ENCODE measurements at regions not wholly inside any gene's neighbourhood (a gene's known extent, or its start where the extent isn't known, plus 50 kb on each side); places are given as distances from the start of the nearest gene placed in this dataset.

- no peak overlapping the region for H3K4me3 ChIP-seq
- H3K27me3 ChIP-seq: no peaks in the 10 kb centered on the region
- no peak for DNase-seq
- intact Hi-C loops (cut with DNase I): no loop called here
- no peaks in the 10 kb centered on the region for H3K4me1 ChIP-seq (ENCODE audit: insufficient read depth)
- no peak for TF ChIP-seq CTCF (IDR thresholded peaks at IDR 0.05)
- H3K27ac ChIP-seq: no peak overlapping the region
- 5 to 47% (median 11%) methylated on average over 4 of the region's 4 CpGs for WGBS, 3 donors
- H3K9me3 ChIP-seq: no peaks in the 10 kb centered on the region
- H3K36me3 ChIP-seq: no peaks in the 10 kb centered on the region
Measured at GRCh38 chr13:58187881-58188280, 556.3 kb downstream of the PCDH17 start.

- no peaks in the 10 kb centered on the region for H3K36me3 ChIP-seq
- H3K27ac ChIP-seq: no peak overlapping the region
- H3K4me3 ChIP-seq: no peak overlapping the region
- no peak for TF ChIP-seq POLR2A (IDR thresholded peaks at IDR 0.05)
- no peak for TF ChIP-seq CTCF (IDR thresholded peaks at IDR 0.05)
- TF ChIP-seq EP300 (IDR thresholded peaks at IDR 0.05): no peak
- intact Hi-C loops (cut with DNase I): no loop called here
- no peaks in the 10 kb centered on the region for H3K9me3 ChIP-seq
- H3K4me1 ChIP-seq (ENCODE audit: insufficient read depth): no peaks in the 10 kb centered on the region
- no peak for DNase-seq
- WGBS, 3 donors: 45 to 47% (median 46%) methylated on average over 4 of the region's 4 CpGs
- H3K27me3 ChIP-seq: no peaks in the 10 kb centered on the region
Measured at GRCh38 chr13:58190577-58190976, 559.0 kb downstream of the PCDH17 start.

GRCh38 chr13:58191754-58192153 is 560.2 kb downstream of the PCDH17 start:
- 75 to 92% (median 79%) methylated on average over 1 of the region's 1 CpG for WGBS, 3 donors
- intact Hi-C loops (cut with DNase I): no loop called here
- H3K4me1 ChIP-seq (ENCODE audit: insufficient read depth): no peaks in the 10 kb centered on the region

GRCh38 chr13:58202099-58202498 is 570.6 kb downstream of the PCDH17 start:
- H3K9me3 ChIP-seq: no peaks in the 10 kb centered on the region
- TF ChIP-seq POLR2A (IDR thresholded peaks at IDR 0.05) (no peak), CTCF (IDR thresholded peaks at IDR 0.05) (no peak), EP300 (IDR thresholded peaks at IDR 0.05) (no peak)
- H3K27ac ChIP-seq: no peak overlapping the region
- intact Hi-C loops (cut with DNase I): no loop called here
- no peaks in the 10 kb centered on the region for H3K4me1 ChIP-seq (ENCODE audit: insufficient read depth)
- H3K4me3 ChIP-seq: no peak overlapping the region
- H3K36me3 ChIP-seq: no peaks in the 10 kb centered on the region
- no peaks in the 10 kb centered on the region for H3K27me3 ChIP-seq
- 90 to 98% (median 95%) methylated on average over 1 of the region's 1 CpG for WGBS, 3 donors
- DNase-seq: no peak

More at GRCh38 chr13:58191754-58192153, 560.2 kb downstream of the PCDH17 start:
- H3K27ac ChIP-seq: no peak overlapping the region
- DNase-seq: no peak
- H3K9me3 ChIP-seq: no peaks in the 10 kb centered on the region
- no peaks in the 10 kb centered on the region for H3K27me3 ChIP-seq
- no peak for TF ChIP-seq EP300 (IDR thresholded peaks at IDR 0.05)
- TF ChIP-seq POLR2A (IDR thresholded peaks at IDR 0.05): no peak
- no peak for TF ChIP-seq CTCF (IDR thresholded peaks at IDR 0.05)
- H3K36me3 ChIP-seq: no peaks in the 10 kb centered on the region
- H3K4me3 ChIP-seq: no peak overlapping the region

GRCh38 chr13:58207501-58207900 is 576.0 kb downstream of the PCDH17 start:
- H3K36me3 ChIP-seq: no peaks in the 10 kb centered on the region
- H3K4me1 ChIP-seq (ENCODE audit: insufficient read depth): no peaks in the 10 kb centered on the region
- H3K27ac ChIP-seq: no peak overlapping the region
- WGBS, 3 donors: 58 to 65% (median 63%) methylated on average over 4 of the region's 4 CpGs
- no peak for DNase-seq
- no peaks in the 10 kb centered on the region for H3K27me3 ChIP-seq
- H3K9me3 ChIP-seq: no peaks in the 10 kb centered on the region
- no peak overlapping the region for H3K4me3 ChIP-seq
- intact Hi-C loops (cut with DNase I): no loop called here
- TF ChIP-seq CTCF (IDR thresholded peaks at IDR 0.05) (no peak), POLR2A (IDR thresholded peaks at IDR 0.05) (no peak), EP300 (IDR thresholded peaks at IDR 0.05) (no peak)
